ENCODE measurements at regions not wholly inside any gene's neighbourhood (a gene's known extent, or its start where the extent isn't known, plus 50 kb on each side); places are given as distances from the start of the nearest gene placed in this dataset.
A peak's percentile ranks its signal among the peaks of the same experiment; 100 is the strongest.

- TF ChIP-seq TOX (CRISPR knock-in tag; IDR thresholded peaks at IDR 0.05; ENCODE audit: borderline replicate concordance) (peak; percentile 52; the same call in 1 of the 2 replicates), ISL1 (CRISPR knock-in tag; IDR thresholded peaks at IDR 0.05) (0 out of 2 replicates have a peak, but pooled peaks have one; percentile 17), ZC3H10 (CRISPR knock-in tag; IDR thresholded peaks at IDR 0.05) (no peak), BACH2 (CRISPR knock-in tag; IDR thresholded peaks at IDR 0.05; ENCODE audit: borderline replicate concordance) (no peak), TCF4 (CRISPR knock-in tag; IDR thresholded peaks at IDR 0.05; ENCODE audit: borderline replicate concordance) (peak; percentile 64; the same call in 1 of the 2 replicates), PPARA (CRISPR knock-in tag; IDR thresholded peaks at IDR 0.05; ENCODE audit: borderline replicate concordance) (no peak), RARB (CRISPR knock-in tag; IDR thresholded peaks at IDR 0.05) (peak; percentile 14; the same call in 1 of the 2 replicates), TSHZ2 (CRISPR knock-in tag; IDR thresholded peaks at IDR 0.05) (no peak), ZNF565 (CRISPR knock-in tag; conservative IDR thresholded peaks at IDR 0.05; ENCODE audit: low read depth) (no peak)
- ATAC-seq, result peak; percentile 84
Measured at GRCh38 chr1:115198938-115199337, 109.6 kb upstream of the TSPAN2 start.

- no peak for TF ChIP-seq CREB5 (CRISPR knock-in tag; IDR thresholded peaks at IDR 0.05; ENCODE audit: low read depth)
- no peak for TF ChIP-seq POU6F1 (CRISPR knock-in tag; IDR thresholded peaks at IDR 0.05; ENCODE audit: borderline replicate concordance, low read depth)
- TF ChIP-seq RARB (CRISPR knock-in tag; IDR thresholded peaks at IDR 0.05), result no peak
- no peak for TF ChIP-seq SNAI2 (CRISPR knock-in tag; IDR thresholded peaks at IDR 0.05)
- TF ChIP-seq ESRRG (CRISPR knock-in tag; IDR thresholded peaks at IDR 0.05), result no peak
- TF ChIP-seq BACH2 (CRISPR knock-in tag; IDR thresholded peaks at IDR 0.05; ENCODE audit: borderline replicate concordance), result no peak
- no peak for TF ChIP-seq TSHZ2 (CRISPR knock-in tag; IDR thresholded peaks at IDR 0.05)
- TF ChIP-seq ZFP3 (CRISPR knock-in tag; IDR thresholded peaks at IDR 0.05), result no peak
- TF ChIP-seq TCF4 (CRISPR knock-in tag; IDR thresholded peaks at IDR 0.05; ENCODE audit: borderline replicate concordance), result no peak
- no peak for TF ChIP-seq ARNTL (CRISPR knock-in tag; IDR thresholded peaks at IDR 0.05; ENCODE audit: borderline replicate concordance, low read depth)
- no peak for TF ChIP-seq PATZ1 (CRISPR knock-in tag; IDR thresholded peaks at IDR 0.05; ENCODE audit: borderline replicate concordance)
- ATAC-seq, result no peak
Measured at GRCh38 chr1:115196296-115196695, 107.0 kb upstream of the TSPAN2 start.

GRCh38 chr1:115194506-115194905 lies 105.2 kb upstream of the TSPAN2 start:
- ATAC-seq, result peak; percentile 4; the same call in 1 of the 3 replicates
- TF ChIP-seq TOX (CRISPR knock-in tag; IDR thresholded peaks at IDR 0.05; ENCODE audit: borderline replicate concordance) (no peak), ZFP3 (CRISPR knock-in tag; IDR thresholded peaks at IDR 0.05) (no peak), RARB (CRISPR knock-in tag; IDR thresholded peaks at IDR 0.05) (no peak), SNAI2 (CRISPR knock-in tag; IDR thresholded peaks at IDR 0.05) (no peak), CREB5 (CRISPR knock-in tag; IDR thresholded peaks at IDR 0.05; ENCODE audit: low read depth) (no peak), ISL1 (CRISPR knock-in tag; IDR thresholded peaks at IDR 0.05) (no peak), TSHZ2 (CRISPR knock-in tag; IDR thresholded peaks at IDR 0.05) (no peak), PATZ1 (CRISPR knock-in tag; IDR thresholded peaks at IDR 0.05; ENCODE audit: borderline replicate concordance) (no peak), TCF4 (CRISPR knock-in tag; IDR thresholded peaks at IDR 0.05; ENCODE audit: borderline replicate concordance) (no peak), ZNF70 (CRISPR knock-in tag; IDR thresholded peaks at IDR 0.05) (no peak), OSR1 (CRISPR knock-in tag; IDR thresholded peaks at IDR 0.05) (no peak), PPARA (CRISPR knock-in tag; IDR thresholded peaks at IDR 0.05; ENCODE audit: borderline replicate concordance) (no peak)

All from SK-N-SH treated with all-trans-retinoic acid at 6 μM for 48 hours (cell line).